DOHH2 (cell line): ENCODE measurements at regions not wholly inside any gene's neighbourhood (a gene's known extent, or its start where the extent isn't known, plus 50 kb on each side); places are given as distances from the start of the nearest gene placed in this dataset.

Experiments
- CTCF ChIP-seq: fragments of 200-600 bp; sonication (generic); IDR thresholded peaks from one replicate; pipeline ENCODE4 v1.5.1; 2014; ENCODE audit warnings: antibody characterized with exemption, mild to moderate bottlenecking, low read depth, low read length; ENCODE audit not compliant: poor library complexity, severe bottlenecking
- EZH2phosphoT487 ChIP-seq: fragments of 200-600 bp; sonication (generic); IDR thresholded peaks from 2 replicates; pipeline ENCODE4 v1.6.1; 2017; ENCODE audit warnings: borderline replicate concordance, mild to moderate bottlenecking, antibody characterized with exemption, low read length, moderate library complexity, mixed read lengths

- TF ChIP-seq CTCF = no peak
- TF ChIP-seq EZH2phosphoT487 = no peak
These were observed 193.1 kb downstream of the ABHD5 start for GRCh38 chr3:43883729-43884396.
